GM23248 (cell line): ENCODE measurements at regions not wholly inside any gene's neighbourhood (a gene's known extent, or its start where the extent isn't known, plus 50 kb on each side); places are given as distances from the start of the nearest gene placed in this dataset.

Experiments used
- EZH2 ChIP-seq: fragments of 200-600 bp; sonication (generic); IDR thresholded peaks from 2 replicates; pipeline ENCODE4 v1.6.1; 2018; ENCODE audit warnings: antibody characterized with exemption, mild to moderate bottlenecking; ENCODE audit not compliant: insufficient read depth, poor library complexity, severe bottlenecking
- EZH2phosphoT487 ChIP-seq: fragments of 200-600 bp; sonication (generic); IDR thresholded peaks from 2 replicates; pipeline ENCODE4 v1.6.1; 2018; ENCODE audit warnings: antibody characterized with exemption, moderate library complexity, mild to moderate bottlenecking, low read depth; ENCODE audit not compliant: insufficient read depth

GRCh38 chr15:87450314-87450713 lies 806.2 kb downstream of the NTRK3 start:
- TF ChIP-seq EZH2phosphoT487 (no peak), EZH2 (no peak)
